MCF 10A (cell line): ENCODE measurements at regions not wholly inside any gene's neighbourhood (a gene's known extent, or its start where the extent isn't known, plus 50 kb on each side); places are given as distances from the start of the nearest gene placed in this dataset.

Experiments
- BruUV-seq: library from RNA; stranded (reverse); fragments of 400-500 nt; replicated peaks from 2 replicates; lab custom pipeline; 2021; lab: Mats Ljungman, UMichigan
- CTCF ChIA-PET: fragments of 300-600 bp; sonication (Branson Sonifier 250); formaldehyde crosslinking; extraction: SDS; loops from one replicate; lab custom pipeline; 2021; ENCODE audit warnings: antibody characterized with exemption, inconsistent platforms; lab: Yijun Ruan, JAX
- POLR2A ChIA-PET: fragments of 300-600, 350-650 bp; sonication (Branson Sonifier 250); formaldehyde crosslinking; extraction: SDS; loops from one replicate; lab custom pipeline; 2020; ENCODE audit warnings: antibody characterized with exemption, inconsistent platforms; lab: Yijun Ruan, JAX
- DNase-seq: peaks from one replicate; pipeline ENCODE4 v3.0.0-alpha.2; 2018; ENCODE audit not compliant: unreplicated experiment
- H3K27ac Mint-ChIP-seq: one replicate; pipeline ENCODE4 v1.8.0; 2022; ENCODE audit warnings: mild to moderate bottlenecking, low read depth, mixed read lengths; ENCODE audit not compliant: unreplicated experiment
- H3K27me3 Mint-ChIP-seq: one replicate; pipeline ENCODE4 v1.8.0; 2022; ENCODE audit warnings: mixed read lengths; ENCODE audit not compliant: insufficient read depth, unreplicated experiment
- H3K36me3 Mint-ChIP-seq: one replicate; pipeline ENCODE4 v1.8.0; 2022; ENCODE audit warnings: mild to moderate bottlenecking, moderate library complexity, mixed read lengths; ENCODE audit not compliant: insufficient read depth, unreplicated experiment
- H3K4me1 Mint-ChIP-seq: one replicate; pipeline ENCODE4 v1.8.0; 2022; ENCODE audit warnings: mixed read lengths; ENCODE audit not compliant: insufficient read depth, unreplicated experiment
- H3K4me3 Mint-ChIP-seq: one replicate; pipeline ENCODE4 v1.8.0; 2022; ENCODE audit warnings: mild to moderate bottlenecking, moderate library complexity, mixed read lengths; ENCODE audit not compliant: unreplicated experiment
- H3K9me3 Mint-ChIP-seq: one replicate; pipeline ENCODE4 v1.8.0; 2022; ENCODE audit warnings: mixed read lengths; ENCODE audit not compliant: unreplicated experiment
- intact Hi-C: fragments of 100-400 bp; cut with micrococcal nuclease; formaldehyde crosslinking; loops from 2 replicates; pipeline ENCODE4 v1.14.1; 2022
- TF ChIP-seq, protein P1 (sequence below): fragments of 200-600 bp; IDR thresholded peaks from one replicate; pipeline ENCODE4 v1.8.0; 2022; ENCODE audit warnings: antibody characterized with exemption, mild to moderate bottlenecking; ENCODE audit not compliant: unreplicated experiment

DNA sequence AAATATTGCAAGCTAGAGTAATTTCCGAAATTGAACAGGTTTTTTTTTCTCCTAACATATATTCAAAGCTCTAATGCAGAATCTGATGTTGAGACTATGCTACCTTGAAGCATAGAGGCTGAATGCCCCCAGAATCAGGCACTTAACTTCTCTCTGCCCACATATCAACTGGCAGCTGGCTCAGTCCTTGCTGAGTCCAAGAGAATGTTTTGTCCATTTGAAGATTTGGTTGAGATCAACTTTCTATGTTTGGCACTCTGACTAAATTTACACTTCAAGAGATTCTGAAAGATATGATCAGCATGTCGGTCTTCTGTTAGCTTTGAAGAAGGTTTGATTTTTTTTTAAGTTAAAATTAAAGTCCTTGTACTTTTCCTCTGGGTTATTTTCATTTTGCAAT, 1298.1 kb downstream of the EPHA7 start:
- Mint-ChIP-seq H3K27ac (no peak overlapping the region), H3K9me3 (no peaks in the 10 kb centered on the region), H3K4me1 (peaks cover 21% of the 10 kb centered on the region), H3K27me3 (no peaks in the 10 kb centered on the region), H3K4me3 (no peak overlapping the region), H3K36me3 (no peaks in the 10 kb centered on the region)
- DNase-seq: no peak
- intact Hi-C loops: loop anchor here (10.0 kb wide), 1 partner anchor 164 kb away; no protein-coding TSS in a partner anchor
- TF ChIP-seq, protein P1, sequence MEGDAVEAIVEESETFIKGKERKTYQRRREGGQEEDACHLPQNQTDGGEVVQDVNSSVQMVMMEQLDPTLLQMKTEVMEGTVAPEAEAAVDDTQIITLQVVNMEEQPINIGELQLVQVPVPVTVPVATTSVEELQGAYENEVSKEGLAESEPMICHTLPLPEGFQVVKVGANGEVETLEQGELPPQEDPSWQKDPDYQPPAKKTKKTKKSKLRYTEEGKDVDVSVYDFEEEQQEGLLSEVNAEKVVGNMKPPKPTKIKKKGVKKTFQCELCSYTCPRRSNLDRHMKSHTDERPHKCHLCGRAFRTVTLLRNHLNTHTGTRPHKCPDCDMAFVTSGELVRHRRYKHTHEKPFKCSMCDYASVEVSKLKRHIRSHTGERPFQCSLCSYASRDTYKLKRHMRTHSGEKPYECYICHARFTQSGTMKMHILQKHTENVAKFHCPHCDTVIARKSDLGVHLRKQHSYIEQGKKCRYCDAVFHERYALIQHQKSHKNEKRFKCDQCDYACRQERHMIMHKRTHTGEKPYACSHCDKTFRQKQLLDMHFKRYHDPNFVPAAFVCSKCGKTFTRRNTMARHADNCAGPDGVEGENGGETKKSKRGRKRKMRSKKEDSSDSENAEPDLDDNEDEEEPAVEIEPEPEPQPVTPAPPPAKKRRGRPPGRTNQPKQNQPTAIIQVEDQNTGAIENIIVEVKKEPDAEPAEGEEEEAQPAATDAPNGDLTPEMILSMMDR: no peak
- BruUV-seq: no TSS peak
- ChIA-PET CTCF (interaction anchor here (0.7 to 2.0 kb wide), 10 partner anchors 8 to 1181 kb away, joined by 3 to 10 read pairs (median 4); no protein-coding TSS in a partner anchor), POLR2A (no interaction called here)

DNA sequence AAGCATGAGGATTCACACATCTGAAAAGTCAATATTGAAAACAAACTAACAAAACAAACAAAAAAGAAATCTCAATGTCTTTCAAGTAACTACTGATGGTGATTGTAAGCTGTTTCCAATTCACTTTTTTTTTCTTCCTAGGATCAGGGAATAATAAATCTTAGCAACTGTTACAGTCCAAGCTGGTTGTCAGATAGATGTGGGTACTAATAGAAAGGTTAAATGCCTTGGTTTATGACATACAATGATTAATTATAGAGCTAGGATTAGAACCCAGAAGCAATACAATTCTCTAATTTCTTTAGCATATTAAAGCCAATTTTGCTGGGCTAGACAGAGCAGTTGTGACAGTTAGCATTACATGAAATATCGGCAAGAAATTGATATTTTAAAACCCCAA, 1301.6 kb downstream of the EPHA7 start:
- H3K4me3 Mint-ChIP-seq: no peak overlapping the region
- no peaks in the 10 kb centered on the region for H3K36me3 Mint-ChIP-seq
- no TSS peak for BruUV-seq
- no peaks in the 10 kb centered on the region for H3K9me3 Mint-ChIP-seq
- ChIA-PET POLR2A (no interaction called here), CTCF (interaction anchor here (0.5 to 0.8 kb wide), 2 partner anchors 42 to 787 kb away, joined by 3 to 4 read pairs; no protein-coding TSS in a partner anchor)
- H3K27ac Mint-ChIP-seq: no peak overlapping the region
- DNase-seq: no peak
- no peaks in the 10 kb centered on the region for H3K27me3 Mint-ChIP-seq
- intact Hi-C loops: no loop called here
- H3K4me1 Mint-ChIP-seq: no peaks in the 10 kb centered on the region
- TF ChIP-seq, protein P1: no peak

DNA sequence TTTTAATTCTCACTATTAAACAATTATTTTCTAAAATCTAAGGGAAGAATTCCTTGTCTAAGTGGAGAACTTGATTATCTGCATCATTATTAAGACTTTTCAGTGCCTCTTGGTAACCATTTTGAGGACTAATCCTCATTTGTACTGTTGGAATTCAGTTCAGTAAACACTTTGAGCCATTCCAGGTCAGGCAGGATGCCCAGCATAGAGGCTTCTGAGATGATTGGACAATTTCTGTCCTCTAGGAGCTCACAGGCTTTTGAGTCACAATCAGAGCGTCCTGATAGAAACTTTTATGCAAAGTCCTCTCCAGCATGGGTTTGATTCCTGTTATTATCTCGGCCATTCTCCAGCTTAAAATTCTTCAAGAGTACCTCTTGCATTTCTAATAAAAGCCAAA, 1304.6 kb downstream of the EPHA7 start:
- Mint-ChIP-seq H3K4me1 (no peaks in the 10 kb centered on the region), H3K9me3 (no peaks in the 10 kb centered on the region), H3K27ac (no peak overlapping the region), H3K27me3 (no peaks in the 10 kb centered on the region), H3K4me3 (no peak overlapping the region), H3K36me3 (no peaks in the 10 kb centered on the region)
- BruUV-seq: no TSS peak
- TF ChIP-seq, protein P1: no peak
- POLR2A ChIA-PET: no interaction called here
- DNase-seq: no peak
- CTCF ChIA-PET: interaction anchor here (0.5 to 1.6 kb wide), 3 partner anchors 7 to 1174 kb away, joined by 3 to 4 read pairs (median 4); no protein-coding TSS in a partner anchor
- intact Hi-C loops: no loop called here

DNA sequence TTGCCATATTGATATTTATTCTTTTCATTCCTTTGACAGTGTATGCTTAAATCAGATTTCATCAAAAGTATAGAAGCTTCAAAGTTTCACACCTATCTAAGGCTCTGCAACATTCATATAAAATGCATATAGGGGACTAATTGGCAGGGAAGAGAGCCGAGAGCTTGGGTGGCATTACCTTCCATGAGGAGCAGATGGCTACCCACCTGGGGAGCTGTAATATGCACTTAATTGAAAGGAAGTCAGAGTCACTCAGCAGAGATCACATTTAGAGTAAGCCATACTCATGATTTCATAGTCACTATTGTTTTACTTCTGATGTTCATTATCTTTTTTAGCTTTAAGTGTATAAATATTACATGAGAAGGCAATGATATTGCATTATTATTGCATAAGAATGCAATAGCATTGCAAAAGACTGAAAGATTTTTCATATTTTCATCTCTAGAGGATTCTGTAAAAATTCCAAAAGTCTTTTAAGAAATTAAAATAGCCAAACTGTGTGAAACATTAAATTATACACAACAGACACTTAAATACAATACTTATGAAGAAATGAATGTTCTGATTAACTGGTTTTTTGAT, 1305.2 kb downstream of the EPHA7 start:
- BruUV-seq: no TSS peak
- ChIA-PET CTCF (interaction anchor here (0.5 to 1.6 kb wide), 3 partner anchors 8 to 1173 kb away, joined by 3 to 4 read pairs (median 4); no protein-coding TSS in a partner anchor), POLR2A (no interaction called here)
- Mint-ChIP-seq H3K4me3 (no peak overlapping the region), H3K4me1 (no peaks in the 10 kb centered on the region), H3K27ac (no peak overlapping the region), H3K36me3 (no peaks in the 10 kb centered on the region), H3K9me3 (no peaks in the 10 kb centered on the region), H3K27me3 (no peaks in the 10 kb centered on the region)
- intact Hi-C loops: no loop called here
- no peak for DNase-seq
- TF ChIP-seq, protein P1: no peak
